NCI-H1436 (cell line): ENCODE measurements at regions not wholly inside any gene's neighbourhood (a gene's known extent, or its start where the extent isn't known, plus 50 kb on each side); places are given as distances from the start of the nearest gene placed in this dataset.
"Not testable (repeated sequence)": the region's sequence is repeated elsewhere in the genome, so short reads cannot be mapped to it uniquely, and the experiment has no call there.

ENCODE experiments used
- DNase-seq: peaks from one replicate; lab custom pipeline; 2025; lab: John Stamatoyannopoulos, UW

DNA sequence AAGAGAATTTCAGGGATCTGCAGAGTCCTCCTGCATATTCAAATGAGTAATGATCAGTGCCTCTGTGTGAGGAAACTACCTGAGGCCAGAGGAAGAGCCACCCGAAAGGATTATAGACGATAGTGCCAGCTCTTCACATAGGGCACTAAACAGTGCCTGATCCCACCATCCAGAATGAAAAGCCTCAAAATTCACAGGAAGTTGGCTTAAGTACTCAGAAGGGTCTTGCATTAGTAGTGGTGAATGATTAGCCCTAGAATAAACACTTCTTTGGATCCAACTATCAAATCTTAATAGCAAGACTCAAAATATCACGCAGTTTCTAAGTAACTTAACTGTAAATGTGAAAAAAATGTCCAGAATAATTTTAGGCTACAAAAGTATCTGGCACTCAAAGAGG, 324.4 kb downstream of the ZNF674 start:
- DNase-seq = no peak

DNA sequence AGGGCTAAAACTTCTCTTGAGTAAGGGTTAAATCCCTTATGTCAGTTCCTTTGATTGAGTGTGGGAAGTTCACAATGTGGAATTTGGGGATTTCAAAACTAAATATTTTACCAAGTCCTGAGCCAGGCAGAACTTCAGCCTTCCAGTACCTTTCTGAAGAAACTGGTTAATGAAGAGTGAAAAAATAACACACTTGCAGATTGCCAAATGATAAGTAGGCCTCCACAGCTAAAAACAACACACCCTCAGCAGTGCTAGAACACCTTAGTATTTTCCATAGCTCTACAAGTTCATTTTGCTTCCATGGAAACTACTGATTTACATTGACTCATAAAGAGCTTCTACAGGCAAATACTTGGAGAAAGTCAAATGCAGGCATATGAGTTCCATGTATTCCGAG, 326.8 kb downstream of the ZNF674 start:
- DNase-seq = no peak

DNA sequence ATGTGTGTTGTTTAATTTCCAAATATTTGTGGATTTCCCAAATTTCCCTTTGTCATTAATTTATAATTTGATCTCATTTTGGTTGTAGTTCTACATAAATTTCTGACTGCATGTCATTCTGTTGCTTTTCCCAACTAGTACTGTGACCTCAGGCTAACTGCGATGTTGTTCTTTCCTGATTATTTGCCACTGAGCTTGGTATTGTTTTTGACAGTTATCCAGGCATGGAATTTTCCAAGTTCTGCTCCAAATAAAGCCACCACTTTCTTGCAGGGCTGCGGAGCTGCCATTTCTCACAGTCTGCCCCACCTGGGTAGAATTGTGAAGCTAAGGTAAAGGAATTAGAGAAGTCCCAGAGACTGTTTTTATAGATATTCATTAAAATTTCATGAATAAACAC, 328.8 kb downstream of the ZNF674 start:
- DNase-seq = no peak

DNA sequence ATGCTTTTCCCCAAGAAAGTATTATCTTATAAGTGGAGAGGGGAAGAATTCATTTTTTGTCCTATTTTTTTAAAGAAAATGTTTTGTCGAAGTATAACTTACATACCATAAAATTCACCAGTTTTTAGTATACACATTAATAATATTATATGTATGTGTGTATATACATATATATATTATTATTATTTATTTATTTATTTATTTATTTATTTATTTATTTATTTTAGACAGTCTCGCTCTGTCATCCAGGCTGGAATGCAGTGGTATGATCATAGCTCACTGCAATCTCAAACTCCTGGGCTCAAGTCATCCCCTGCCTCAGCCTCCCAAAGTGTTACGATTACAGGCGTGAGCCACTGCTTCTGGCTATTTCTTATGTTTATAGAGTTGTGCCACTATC, 334.1 kb downstream of the ZNF674 start:
- DNase-seq = no peak

DNA sequence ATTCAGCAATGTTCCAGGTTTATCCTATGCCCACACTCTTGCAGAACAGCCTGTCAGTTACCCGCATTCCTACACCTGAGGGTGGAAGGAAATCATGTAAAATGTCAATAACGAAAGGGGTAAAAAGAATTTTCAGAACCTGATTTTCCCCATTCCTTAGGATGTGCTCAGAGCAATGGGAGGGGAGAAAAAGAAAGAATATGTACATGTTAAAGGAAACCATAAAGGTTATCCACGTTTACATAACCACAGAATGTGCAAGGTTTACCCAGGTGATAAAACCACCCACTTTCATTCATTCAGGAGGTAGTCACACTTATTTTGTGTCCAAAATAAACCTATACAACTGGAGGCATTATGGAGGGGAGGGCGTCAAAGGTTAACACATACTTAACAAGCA, 335.5 kb downstream of the ZNF674 start:
- DNase-seq = no peak

- DNase-seq = no peak
Observed at GRCh38 chrX:46209037-46209436, 336.2 kb downstream of the ZNF674 start.

DNA sequence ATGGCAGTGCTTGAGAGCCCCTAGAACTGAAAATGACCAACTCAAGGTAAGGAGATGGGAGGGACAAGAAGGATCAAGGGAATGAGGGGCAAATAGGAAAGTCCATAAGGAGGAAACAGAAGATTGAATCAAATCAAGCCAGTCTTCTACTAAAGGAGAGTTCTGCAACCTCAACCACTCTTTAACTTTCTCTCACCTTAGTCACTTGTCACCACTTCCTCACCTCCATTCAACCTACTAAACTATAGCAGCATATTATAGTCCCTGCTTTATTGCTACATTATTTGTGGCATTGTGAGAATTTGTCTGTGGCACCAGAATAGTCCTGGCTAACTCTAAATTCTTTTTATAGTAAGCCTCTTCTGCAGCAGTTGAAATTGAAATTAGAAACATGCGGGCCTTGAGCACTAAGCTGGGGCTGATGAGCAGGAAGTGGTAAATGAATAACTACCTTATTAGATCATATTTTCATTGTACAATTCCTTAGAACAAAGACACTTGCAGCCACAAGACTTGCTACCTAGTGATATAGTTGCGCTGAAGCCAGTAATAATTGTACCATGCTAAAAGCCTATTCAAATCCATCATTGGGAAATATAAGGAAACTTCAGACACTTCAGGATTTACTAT, 336.9 kb downstream of the ZNF674 start:
- DNase-seq = no peak

DNA sequence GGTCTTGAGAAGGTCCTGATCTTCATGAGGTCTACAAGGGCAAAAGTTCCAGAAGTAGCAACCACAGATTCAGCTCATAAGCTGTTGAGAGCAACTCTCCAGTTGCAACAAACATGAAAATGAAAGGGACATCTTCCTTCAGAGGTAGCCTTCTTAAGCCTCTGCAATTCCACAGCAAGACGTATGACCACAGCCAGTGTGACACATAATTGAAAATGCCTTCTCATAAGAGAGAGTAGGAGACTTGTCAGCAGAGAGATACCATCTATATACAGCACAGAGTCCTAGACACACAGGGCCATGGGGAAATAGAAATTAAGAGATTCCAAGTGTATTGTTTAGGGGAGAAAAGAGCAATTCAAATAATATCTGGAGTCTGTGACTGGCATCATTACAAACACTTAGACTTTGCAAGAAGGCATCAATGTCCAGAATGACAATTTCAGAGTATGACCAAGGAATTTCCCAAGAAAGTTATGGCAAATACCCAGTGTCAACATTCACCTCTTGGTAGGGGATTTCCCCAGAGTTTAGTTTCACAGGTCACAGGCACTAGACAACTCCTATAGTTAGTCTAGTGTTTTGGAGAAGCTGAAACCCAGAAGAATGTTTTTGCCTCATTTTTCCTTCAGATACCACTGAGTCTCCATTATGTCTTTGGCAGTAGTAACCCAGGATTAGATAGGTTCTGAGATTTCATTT, 340.3 kb downstream of the ZNF674 start:
- no peak for DNase-seq

DNA sequence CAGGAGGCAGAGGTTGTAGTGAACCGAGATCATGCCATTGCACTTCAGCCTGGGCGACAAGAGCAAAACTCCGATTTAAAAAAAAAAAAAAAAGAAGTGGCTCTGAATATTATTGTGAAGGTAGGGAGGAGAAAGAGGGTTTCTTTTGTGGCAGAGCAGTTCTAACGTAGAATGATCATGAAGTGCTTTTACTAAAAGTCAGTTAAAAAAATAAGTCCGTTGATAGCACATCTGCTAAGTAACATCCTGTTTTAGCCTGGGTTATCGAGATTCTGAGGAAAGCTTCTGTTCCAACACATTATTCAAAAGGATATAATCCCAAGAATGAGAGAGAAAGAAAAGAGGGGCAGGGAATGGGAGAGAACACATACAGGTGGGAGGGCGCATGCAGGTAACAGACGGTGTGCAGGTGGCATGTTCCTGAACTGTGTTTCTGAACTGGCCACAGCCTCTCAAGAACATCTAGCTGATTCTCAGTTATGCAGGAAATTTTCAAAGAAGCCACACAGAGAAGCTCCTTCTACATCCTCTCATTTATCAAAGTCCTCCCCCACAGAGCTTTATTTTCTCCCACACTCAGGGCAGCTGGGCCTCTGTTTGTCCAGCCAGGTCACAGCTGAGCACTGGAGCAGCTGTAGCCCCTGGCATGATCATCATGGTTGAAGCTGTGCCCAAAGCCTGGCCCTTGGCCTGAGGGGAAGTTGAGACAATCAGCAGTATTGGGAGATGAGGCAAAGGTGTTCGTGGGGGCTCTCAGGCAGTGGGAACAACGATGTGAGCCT, 342.3 kb downstream of the ZNF674 start:
- DNase-seq = no peak

- no peak for DNase-seq
Observed at GRCh38 chrX:46200413-46200812, 344.8 kb downstream of the ZNF674 start.

DNA sequence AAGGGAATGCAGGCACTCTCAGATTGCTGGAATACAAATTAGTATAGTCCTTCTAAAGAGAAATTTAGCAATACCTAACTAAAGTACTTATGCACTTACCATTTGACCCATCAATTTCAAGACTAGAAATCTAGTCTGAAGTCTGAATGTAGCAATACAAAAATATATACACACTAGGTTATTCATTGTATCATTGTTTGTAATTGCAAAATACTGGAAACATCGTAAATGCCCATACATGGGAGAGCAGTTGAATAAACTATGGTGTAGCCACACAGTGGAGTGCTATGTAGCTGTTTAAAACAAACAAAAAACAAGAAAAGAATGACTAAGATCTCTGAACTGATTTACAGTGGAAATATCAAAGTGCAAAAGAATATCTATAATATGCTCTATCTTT, 346.4 kb downstream of the ZNF674 start:
- DNase-seq = no peak

DNA sequence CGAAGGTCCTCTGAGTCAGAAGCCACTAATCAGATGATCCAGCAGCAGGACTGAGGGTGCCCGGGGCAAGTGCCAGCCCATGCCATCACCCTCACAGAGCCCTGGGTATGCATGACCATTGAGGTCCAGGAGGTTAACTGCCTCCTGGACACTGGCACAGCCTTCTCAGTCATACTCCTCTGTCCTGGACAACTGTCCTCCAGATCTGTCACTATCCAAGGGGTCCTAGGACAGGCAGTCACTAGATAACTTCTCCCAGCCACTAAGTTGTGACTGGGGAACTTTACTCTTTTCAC, 358.5 kb downstream of the ZNF674 start:
- DNase-seq = not testable (repeated sequence)

DNA sequence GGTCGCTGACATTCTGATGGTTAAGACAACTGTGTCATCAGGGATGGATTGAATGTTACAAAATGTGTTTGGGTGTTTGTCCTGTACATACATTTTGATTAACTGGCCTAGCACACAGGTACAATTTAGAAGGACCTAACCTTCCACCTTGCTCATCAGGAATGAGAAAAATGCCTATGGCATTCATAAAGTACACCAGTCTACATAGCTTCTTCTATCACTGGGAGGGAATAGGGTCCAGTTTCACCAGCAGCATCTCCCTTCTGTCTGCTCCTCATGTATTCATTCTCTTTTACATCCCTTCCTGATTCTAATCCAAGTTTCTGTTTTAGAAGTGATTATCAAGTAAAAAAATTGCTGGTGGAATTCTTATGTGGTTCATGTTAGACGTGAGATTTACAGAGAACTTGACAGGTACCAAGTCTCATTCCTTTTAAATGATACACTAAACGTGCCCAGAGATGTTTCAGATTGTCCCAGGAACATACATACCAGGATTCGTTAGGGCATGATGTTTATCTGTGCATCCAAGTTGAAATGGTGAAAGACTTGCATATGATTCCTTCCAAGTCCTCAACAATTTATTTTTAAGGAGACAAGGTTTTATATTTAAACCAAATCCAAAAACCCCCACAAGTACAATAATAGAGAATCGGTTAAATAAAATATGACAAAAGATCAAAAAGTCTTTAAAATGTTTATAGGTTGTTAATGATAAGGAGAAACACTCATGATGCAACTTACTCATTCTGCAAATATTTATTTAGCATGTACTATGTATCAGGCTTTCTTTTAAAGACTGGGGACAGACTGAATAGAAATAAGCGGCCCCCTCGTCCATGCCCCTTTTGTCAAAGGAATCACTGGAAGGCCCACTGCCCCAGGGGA, 359.1 kb downstream of the ZNF674 start:
- no peak for DNase-seq

DNA sequence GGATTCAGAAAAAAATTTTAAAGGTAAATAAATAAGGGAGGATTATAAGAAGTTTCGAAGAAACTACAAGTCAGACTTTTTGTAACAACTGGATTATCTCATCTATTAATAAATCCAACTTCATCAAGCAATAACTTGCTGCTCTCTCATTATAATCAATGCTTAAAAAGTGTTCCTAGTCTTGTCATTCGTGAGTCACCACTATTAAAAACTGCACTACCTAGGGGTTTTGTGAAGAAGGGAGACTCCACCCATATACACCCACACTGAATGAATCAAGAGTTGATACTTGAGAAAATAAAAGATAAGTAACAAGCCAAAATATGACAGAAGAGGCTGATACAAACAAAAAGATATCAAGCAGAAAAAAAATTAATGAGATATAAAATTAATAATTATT, 360.5 kb downstream of the ZNF674 start:
- no peak for DNase-seq

DNA sequence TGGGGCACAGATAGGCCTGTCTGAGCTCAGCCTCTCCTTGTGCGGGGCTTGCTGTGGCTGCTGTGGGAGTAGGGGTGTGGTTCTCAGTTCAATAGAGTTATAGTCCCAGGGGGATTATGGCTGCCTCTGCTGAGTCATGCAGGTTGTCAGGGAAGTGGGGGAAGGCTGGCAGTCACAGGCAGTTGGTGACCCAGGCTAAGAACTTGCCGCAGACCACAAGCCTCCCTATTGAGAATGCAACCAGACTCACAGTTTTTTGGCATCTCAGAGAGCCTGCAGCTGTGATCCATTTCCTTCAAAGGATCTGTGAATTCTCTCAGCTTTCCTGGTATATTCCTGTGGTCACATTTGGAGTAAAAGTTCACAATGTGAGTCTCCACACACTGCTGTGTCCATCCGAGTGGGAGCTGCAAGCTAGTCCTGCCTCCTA, 364.9 kb downstream of the ZNF674 start:
- DNase-seq = no peak

- DNase-seq = no peak
Observed at GRCh38 chrX:46179748-46180147, 365.5 kb downstream of the ZNF674 start.

- DNase-seq = no peak
Observed at GRCh38 chrX:46178763-46179162, 366.5 kb downstream of the ZNF674 start.

DNA sequence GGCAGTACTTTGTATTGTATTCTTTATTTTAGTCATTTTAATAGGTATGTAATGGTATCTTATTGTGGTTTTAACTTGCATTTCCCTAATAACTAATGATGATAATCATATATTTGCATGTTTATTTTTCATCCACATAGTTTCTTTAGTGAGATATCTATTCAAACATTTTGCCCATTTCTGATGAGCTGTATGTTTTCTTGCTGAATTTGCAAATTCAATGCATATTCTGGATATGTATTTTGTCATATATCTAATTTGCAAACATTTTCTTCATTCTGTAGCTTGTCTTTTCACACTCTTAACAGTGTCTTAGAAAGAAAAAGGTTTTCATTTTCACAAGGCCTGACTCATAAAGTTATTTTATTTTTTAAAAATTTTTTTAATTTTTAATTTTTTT, 372.1 kb downstream of the ZNF674 start:
- DNase-seq = no peak

DNA sequence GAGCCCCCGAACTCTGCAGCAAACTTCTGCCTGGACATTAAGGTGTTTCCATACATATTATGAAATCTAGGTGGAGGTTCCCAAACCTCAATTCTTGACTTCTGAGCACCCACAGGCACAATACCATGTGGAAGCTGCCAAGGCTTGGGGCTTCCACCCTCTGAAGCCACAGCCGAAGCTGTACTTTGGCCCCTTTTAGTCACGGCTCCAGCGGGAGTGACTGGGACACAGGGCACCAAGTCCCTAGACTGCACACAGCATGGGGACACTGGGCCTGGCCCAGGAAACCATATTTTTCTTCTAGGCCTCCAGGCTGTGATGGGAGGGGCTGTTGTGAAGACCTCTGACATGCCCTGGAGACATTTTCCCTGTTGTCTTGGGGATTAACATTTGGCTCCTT, 373.8 kb downstream of the ZNF674 start:
- not testable (repeated sequence) for DNase-seq

- DNase-seq = no peak
Observed at GRCh38 chrX:46169808-46170207, 375.4 kb downstream of the ZNF674 start.

GRCh38 chrX:46168254-46168653, 377.0 kb downstream of the ZNF674 start:
- DNase-seq = no peak

- DNase-seq = no peak
Observed at GRCh38 chrX:46165866-46166265, 379.4 kb downstream of the ZNF674 start.
